Renal cortex interstitium (tissue), 11 donors: ENCODE measurements at regions not wholly inside any gene's neighbourhood (a gene's known extent, or its start where the extent isn't known, plus 50 kb on each side); places are given as distances from the start of the nearest gene placed in this dataset.
A peak's percentile ranks its signal among the peaks of the same experiment; 100 is the strongest.

ENCODE experiments used
- DNase-seq, 11 donors: peaks; one replicate each; pipeline ENCODE4 v3.0.0-alpha.2; 2013; ENCODE audit warnings: low read depth in 9 of 11, low spot score in 4 of 11; ENCODE audit errors: extremely low read depth in 1 of 11

DNA sequence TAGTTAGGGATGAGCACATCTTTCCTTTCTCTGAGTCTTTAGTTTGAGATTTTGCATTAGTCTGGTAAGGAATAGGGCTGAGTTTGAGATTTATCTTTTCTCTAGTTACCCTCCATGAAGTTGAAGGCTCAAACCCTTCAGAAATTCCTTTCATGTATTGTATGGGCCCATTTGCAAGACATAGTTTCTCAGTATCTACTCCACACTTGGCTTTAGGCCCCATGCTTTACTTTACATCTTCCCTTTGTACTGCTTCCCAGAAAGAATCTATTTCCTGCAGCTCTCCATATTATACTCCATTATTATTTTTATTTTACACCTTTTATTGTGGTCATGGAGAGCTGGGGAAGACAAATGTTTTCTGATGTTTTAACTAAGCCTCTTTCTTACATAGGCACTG lies 1038.2 kb downstream of the TECRL start:
- DNase-seq: no peak

DNA sequence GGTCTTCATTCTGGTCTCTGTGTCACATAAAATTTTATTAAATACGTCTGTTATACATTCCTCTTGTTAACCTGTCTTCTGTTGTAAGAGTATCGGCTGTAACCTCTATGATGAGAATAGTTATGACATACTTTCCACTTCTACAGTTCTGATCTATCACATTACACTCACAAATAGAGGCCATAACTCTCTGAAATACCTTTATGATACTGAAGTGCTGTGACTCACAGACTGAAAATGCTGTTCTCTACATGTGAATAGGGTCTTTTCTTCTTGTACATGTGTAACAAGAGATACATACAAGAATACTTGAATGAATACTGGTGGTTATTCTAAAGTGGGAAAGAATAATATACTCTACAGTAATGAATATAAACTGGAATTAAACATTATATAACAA lies 1047.6 kb downstream of the TECRL start:
- no peak for DNase-seq

DNA sequence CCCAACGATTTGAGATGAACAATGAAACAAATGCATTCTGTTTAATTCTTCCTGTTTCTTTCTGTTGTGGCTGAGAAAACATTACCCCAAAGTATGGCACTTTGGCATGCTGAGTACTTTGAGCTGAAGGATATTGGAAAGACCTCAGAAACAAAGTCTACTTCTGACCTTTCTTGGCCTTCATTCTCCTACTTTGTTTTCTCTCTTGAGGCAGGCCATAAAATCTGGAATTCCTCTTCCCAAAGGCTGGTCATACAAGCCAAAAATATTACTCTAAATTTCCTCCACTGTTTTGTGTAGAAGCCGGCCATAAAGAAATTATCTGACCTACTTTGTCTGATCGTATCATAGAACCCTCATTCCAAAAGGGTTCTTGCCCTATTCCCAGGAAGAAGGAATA lies 1048.2 kb downstream of the TECRL start:
- no peak for DNase-seq

DNA sequence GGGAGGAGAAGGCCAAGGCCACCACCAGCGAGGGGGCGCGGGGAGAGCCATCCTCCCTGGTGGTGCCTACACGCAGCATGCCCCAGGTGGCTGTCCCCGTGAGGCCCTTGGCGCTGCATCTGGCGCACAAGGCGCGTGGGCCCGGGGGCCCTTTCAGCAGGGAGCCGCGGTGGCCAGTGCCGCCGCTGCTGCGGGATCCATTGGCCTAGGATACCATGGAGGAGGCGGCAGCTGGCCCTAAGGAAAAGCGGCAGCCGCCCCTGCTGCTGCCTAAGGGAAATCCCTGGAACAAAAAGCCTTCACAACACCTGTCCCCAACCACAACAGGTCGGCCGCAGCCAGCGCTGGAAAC lies 1059.6 kb downstream of the TECRL start:
- DNase-seq: no peak

DNA sequence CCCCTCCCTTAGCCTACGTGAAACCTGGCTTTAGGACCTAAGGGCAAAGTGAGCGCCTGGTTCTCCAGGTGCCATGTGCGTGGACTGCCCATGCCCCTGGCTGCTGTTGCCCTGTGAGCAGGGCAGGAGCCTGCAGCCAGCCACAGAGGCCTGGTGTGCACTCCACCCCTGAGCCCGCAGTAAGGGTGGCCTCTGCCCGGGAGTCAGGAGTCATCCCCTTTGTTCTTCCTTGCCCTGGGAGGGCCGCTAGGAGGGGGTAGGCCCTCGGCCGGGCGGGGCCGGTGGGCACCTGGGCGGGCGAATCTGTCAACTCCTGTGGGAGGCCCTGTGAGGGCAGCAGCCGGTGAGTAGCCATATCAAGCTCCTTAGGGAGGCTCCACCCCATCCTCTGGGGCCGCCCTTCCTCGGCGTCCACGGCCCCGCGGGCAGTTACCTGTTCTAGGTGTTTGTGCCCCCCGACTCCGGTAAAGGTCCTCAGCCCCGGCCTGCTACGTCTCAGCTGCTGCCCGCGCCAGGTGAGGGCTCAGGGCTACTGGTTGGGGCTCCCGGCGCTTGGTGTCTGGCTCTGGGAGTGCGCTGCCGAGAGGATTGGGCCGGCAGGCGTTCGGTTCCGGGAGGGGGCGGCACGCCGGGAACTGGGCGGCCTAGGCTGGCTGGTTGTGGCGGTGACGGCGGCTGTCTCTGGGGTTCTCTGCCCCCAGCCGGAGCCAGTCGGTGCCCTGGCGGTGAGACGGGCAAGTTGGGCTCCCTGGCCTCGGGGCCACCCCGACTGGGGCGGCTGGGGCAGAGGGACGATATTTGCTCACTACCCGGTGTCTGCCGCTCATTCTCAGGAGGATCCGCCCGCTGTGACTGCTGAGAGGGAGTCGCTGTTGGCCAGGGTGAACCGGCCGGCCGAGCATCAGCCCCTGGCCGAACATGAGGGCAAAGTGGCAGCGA lies 1060.2 kb downstream of the TECRL start:
- no peak for DNase-seq

DNA sequence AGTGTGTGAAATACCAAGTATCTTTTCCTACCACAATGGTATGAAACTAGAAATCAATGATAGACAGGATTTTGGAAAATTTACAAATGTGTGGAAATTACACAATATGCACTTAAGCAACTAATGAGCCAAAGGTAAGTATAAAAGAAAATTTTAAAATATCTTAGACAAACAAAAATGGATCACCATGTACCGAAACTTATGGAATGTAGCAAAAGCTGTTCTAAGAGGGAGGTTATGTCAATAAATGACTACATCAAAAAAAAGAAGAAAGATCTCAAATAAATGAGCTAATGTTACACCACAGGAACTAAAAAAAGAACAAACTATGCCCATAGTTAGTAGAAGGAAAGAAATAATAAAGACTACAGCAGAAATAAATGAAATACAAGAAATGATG lies 1084.1 kb downstream of the TECRL start:
- DNase-seq: no peak

DNA sequence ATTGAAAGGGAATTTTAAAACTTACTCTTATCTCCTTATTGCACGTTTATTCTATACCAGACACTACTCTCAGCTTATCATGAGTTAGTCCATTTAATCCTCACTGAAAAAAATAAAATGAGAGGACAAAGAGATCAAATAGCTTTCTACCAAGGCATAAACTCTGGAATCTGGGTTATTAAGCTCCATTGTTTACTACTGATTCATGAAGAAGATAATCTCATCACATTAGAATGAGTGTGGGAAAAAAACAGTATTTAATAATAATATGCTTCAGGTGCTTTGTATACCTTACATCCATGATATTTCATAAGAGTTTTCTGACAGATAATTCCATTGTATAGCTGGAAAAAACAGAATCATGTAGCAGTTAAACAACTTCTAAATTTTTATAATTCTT lies 1092.6 kb downstream of the TECRL start:
- no peak for DNase-seq

DNA sequence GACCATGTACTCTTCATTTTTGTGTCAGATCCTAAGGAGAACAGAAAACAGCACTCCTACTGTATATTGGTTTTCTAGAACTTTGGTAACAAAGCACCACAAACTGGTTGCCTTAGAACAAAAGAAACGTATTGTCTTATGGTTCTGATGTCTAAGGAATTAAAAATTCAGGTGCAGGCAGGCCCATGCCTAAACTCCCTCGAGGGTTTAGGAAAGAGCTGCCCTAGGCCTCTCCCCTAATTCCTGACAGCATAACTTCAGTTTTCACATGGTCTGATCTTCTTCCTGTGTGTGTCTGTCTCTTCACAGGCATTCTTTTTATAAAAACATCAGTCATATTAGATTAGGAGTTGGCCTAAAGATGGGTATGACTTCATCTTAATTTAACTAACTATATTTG lies 1093.6 kb downstream of the TECRL start:
- DNase-seq: no peak

- no peak for DNase-seq
Observed at GRCh38 chr4:63308697-63309096, 1100.6 kb downstream of the TECRL start.

- no peak for DNase-seq
Observed at GRCh38 chr4:63302792-63303191, 1106.5 kb downstream of the TECRL start.

DNA sequence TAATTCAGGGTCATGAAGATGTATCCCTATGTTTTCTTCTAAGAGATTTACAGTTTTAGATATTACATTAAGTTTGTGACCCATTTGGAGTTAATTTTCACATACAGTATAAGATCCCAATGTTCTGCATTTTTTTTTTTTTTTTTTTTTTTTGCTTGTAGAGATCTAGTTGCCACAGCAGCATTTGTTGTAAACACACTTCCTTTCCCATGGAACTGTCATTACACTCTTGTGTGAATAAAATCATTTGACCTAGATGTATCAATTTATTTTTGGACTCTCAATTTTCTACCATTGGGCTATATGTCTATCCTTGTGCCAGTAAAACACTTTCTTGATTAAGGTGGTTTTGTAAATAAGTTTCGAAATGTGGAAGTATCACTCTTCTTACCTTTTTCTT lies 1107.2 kb downstream of the TECRL start:
- DNase-seq: no peak

GRCh38 chr4:63296773-63297172 lies 1112.5 kb downstream of the TECRL start:
- peak in 2 of 11 donors; percentile 0 to 2 for DNase-seq

DNA sequence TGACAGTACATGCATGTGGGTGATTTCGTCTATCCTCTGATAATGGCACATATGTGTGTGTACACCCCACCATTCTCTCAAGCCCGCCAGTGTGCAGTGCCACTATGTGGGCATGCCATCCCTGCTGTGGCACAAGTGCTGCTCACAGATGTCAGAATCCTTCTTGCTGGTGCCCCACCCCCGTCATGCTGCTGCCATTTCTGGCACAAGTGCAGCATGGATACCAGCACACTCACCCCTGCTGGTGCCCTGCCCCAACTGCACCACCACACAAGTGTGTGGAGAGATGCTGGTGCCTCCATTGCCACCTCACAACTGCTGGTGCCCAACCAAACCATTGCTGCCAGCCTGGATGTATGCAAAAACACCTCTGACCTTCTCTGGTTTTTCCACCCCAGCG lies 1133.8 kb downstream of the TECRL start:
- no peak for DNase-seq

DNA sequence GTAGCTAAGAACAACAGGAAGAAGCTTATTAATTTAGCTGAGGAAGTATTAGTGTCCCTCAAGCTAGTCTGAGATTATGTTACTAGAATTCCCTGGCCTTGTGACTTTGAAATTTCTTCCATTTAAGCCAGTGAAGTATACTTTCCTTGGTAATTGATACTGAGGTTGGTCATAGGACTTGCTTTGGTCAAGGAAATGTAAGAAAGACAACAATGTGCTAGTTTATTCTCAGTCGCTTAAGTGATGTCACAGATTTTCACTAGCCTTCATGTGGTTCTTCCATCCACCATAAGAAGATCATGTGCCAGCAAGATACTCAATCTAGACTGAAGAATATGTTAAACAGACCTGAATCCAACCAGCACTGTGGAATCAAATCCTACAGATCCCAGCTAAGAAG lies 1140.1 kb downstream of the TECRL start:
- no peak for DNase-seq

GRCh38 chr4:63233671-63234070 lies 1175.6 kb downstream of the TECRL start:
- no peak for DNase-seq

- DNase-seq: no peak
Observed at GRCh38 chr4:63232058-63232457, 1177.2 kb downstream of the TECRL start.

- DNase-seq: no peak
Observed at GRCh38 chr4:63226229-63226628, 1183.0 kb downstream of the TECRL start.

GRCh38 chr4:63222466-63222865 lies 1186.8 kb downstream of the TECRL start:
- no peak for DNase-seq

DNA sequence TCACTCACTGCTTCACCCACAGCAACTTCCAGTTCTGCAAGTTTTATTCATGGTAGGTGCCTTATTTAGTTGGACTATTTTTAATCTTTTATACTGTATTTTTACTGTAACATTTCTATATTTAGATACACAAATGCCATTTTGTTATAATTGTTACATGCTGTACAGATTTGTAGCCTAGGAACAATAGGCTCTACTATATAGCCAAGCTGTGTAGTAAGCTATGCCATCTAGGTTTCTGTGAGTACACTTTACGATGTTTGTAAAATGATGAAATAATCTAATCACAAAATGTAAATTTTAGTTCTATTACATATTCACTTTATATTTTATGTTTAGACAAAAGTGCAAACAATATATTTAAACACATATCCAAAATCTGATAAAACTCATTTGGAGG lies 1187.8 kb downstream of the TECRL start:
- no peak for DNase-seq

- no peak for DNase-seq
Observed at GRCh38 chr4:63218856-63219255, 1190.4 kb downstream of the TECRL start.

- no peak for DNase-seq
Observed at GRCh38 chr4:63214076-63214475, 1195.2 kb downstream of the TECRL start.
